ENCODE measurements at regions not wholly inside any gene's neighbourhood (a gene's known extent, or its start where the extent isn't known, plus 50 kb on each side); places are given as distances from the start of the nearest gene placed in this dataset.

GRCh38 chr4:81634766-81635549 is 163.3 kb upstream of the RASGEF1B start:
- no peak for TF ChIP-seq FOXP2 (optimal IDR thresholded peaks at IDR 0.05; ENCODE audit: borderline replicate concordance, extremely low read depth, extremely low read length, insufficient read depth)
- no peak for TF ChIP-seq POLR2AphosphoS5 (IDR thresholded peaks at IDR 0.05; ENCODE audit: low read depth, low read length)
- TF ChIP-seq, protein P1, sequence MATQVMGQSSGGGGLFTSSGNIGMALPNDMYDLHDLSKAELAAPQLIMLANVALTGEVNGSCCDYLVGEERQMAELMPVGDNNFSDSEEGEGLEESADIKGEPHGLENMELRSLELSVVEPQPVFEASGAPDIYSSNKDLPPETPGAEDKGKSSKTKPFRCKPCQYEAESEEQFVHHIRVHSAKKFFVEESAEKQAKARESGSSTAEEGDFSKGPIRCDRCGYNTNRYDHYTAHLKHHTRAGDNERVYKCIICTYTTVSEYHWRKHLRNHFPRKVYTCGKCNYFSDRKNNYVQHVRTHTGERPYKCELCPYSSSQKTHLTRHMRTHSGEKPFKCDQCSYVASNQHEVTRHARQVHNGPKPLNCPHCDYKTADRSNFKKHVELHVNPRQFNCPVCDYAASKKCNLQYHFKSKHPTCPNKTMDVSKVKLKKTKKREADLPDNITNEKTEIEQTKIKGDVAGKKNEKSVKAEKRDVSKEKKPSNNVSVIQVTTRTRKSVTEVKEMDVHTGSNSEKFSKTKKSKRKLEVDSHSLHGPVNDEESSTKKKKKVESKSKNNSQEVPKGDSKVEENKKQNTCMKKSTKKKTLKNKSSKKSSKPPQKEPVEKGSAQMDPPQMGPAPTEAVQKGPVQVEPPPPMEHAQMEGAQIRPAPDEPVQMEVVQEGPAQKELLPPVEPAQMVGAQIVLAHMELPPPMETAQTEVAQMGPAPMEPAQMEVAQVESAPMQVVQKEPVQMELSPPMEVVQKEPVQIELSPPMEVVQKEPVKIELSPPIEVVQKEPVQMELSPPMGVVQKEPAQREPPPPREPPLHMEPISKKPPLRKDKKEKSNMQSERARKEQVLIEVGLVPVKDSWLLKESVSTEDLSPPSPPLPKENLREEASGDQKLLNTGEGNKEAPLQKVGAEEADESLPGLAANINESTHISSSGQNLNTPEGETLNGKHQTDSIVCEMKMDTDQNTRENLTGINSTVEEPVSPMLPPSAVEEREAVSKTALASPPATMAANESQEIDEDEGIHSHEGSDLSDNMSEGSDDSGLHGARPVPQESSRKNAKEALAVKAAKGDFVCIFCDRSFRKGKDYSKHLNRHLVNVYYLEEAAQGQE (IDR thresholded peaks at IDR 0.05; ENCODE audit: insufficient read depth in 1 of 2, low read depth in 2 of 2, low read length in 2 of 2), result no peak
- no peak for TF ChIP-seq TAF1 (IDR thresholded peaks at IDR 0.05; ENCODE audit: borderline replicate concordance, insufficient read depth, low read length)

DNA sequence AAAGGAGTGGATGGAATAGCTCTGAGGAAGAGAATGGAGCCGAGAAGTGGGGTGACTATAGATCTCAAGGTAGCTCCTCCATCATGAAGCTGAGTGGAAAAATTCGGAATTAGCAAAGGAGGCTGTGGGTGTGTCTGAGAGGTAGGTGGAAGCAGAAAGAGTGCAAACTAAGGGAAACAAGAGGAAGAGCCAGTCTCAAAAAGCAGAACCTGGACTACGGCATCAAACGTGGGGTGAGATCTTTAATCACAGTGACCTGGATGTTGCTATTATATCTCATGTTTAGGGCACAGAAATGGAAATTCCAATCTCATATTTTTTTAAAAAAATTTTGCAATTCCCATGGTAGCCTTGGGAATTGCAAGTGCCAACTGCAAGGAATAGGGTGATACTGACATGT is 162.5 kb upstream of the RASGEF1B start:
- TF ChIP-seq, protein P1 (IDR thresholded peaks at IDR 0.05; ENCODE audit: insufficient read depth in 1 of 2, low read depth in 2 of 2, low read length in 2 of 2), result no peak
- no peak for TF ChIP-seq FOXP2 (optimal IDR thresholded peaks at IDR 0.05; ENCODE audit: borderline replicate concordance, extremely low read depth, extremely low read length, insufficient read depth)

DNA sequence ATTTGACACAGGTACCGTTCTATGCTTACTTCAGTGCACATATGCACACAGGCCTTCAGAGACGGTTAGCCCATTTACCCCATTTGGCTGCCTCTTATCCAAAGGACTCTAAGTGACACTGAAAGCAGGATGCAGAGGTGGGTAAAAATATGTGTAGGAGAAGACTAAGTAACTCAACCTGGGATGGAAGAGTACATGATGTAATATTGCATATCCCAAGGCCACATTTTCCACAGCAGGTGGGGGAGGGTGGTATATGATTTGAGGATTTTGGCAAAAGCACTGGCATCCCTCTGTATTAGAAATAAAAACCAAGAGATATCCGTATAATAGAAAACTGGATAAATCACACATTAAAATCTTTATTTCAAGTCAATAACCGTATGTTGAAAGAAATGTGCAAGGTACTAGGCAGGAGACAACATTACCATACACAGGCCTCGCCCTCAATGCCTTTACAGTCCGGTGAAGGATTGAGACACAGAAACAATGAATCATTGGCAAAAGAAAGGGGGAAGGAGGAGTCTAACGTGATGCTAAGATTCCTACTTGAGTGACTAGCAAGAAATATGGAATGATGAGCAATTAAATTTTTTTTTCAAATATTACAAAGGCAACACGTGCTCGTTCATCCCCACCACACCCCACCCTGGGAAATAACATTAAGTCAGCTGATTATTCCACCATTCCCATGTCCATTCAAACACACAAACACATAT is 161.0 kb upstream of the RASGEF1B start:
- TF ChIP-seq TAF1 (IDR thresholded peaks at IDR 0.05; ENCODE audit: borderline replicate concordance, insufficient read depth, low read length) (no peak), POLR2AphosphoS5 (IDR thresholded peaks at IDR 0.05; ENCODE audit: low read depth, low read length) (no peak), SIN3A (IDR thresholded peaks at IDR 0.05; ENCODE audit: borderline replicate concordance, insufficient read depth, low read length) (no peak), FOXP2 (optimal IDR thresholded peaks at IDR 0.05; ENCODE audit: borderline replicate concordance, extremely low read depth, extremely low read length, insufficient read depth) (no peak)
- TF ChIP-seq, protein P1 (IDR thresholded peaks at IDR 0.05; ENCODE audit: insufficient read depth in 1 of 2, low read depth in 2 of 2, low read length in 2 of 2), result no peak

GRCh38 chr4:81631958-81632441 is 160.3 kb upstream of the RASGEF1B start:
- no peak for TF ChIP-seq TAF1 (IDR thresholded peaks at IDR 0.05; ENCODE audit: borderline replicate concordance, insufficient read depth, low read length)
- no peak for TF ChIP-seq FOXP2 (optimal IDR thresholded peaks at IDR 0.05; ENCODE audit: borderline replicate concordance, extremely low read depth, extremely low read length, insufficient read depth)
- TF ChIP-seq SIN3A (IDR thresholded peaks at IDR 0.05; ENCODE audit: borderline replicate concordance, insufficient read depth, low read length), result no peak
- no peak for TF ChIP-seq POLR2AphosphoS5 (IDR thresholded peaks at IDR 0.05; ENCODE audit: low read depth, low read length)
- TF ChIP-seq, protein P1 (IDR thresholded peaks at IDR 0.05; ENCODE audit: insufficient read depth in 1 of 2, low read depth in 2 of 2, low read length in 2 of 2), result no peak
